ENCODE measurements at regions not wholly inside any gene's neighbourhood (a gene's known extent, or its start where the extent isn't known, plus 50 kb on each side); places are given as distances from the start of the nearest gene placed in this dataset.

- H3K79me2 ChIP-seq, result no peaks in the 10 kb centered on the region
- no peaks in the 10 kb centered on the region for H3K9me3 ChIP-seq (ENCODE audit: low read depth)
- no peak overlapping the region for H2AFZ ChIP-seq
- no peak for DNase-seq (ENCODE audit: low spot score)
- H3K4me1 ChIP-seq (ENCODE audit: insufficient read depth), result peaks cover 19% of the 10 kb centered on the region
- 29% methylated on average over 5 of the region's 5 CpGs for WGBS (ENCODE audit: low lambda C conversion rate, missing lambda C conversion rate)
- H3K4me2 ChIP-seq, result peak overlapping the region; percentile 11
- H3K4me3 ChIP-seq, result no peak overlapping the region
- no peaks in the 10 kb centered on the region for H3K9me2 ChIP-seq (replicated peaks; ENCODE audit: insufficient read depth)
- TF ChIP-seq EZH2phosphoT487 (IDR thresholded peaks at IDR 0.05; ENCODE audit: low read depth, severe bottlenecking, unreplicated experiment), result no peak
- no peak for TF ChIP-seq EZH2 (IDR thresholded peaks at IDR 0.05; ENCODE audit: borderline replicate concordance)
- no peak for TF ChIP-seq CTCF (IDR thresholded peaks at IDR 0.05; ENCODE audit: poor library complexity)
- H3K27me3 ChIP-seq, result no peaks in the 10 kb centered on the region
- H4K20me1 ChIP-seq (ENCODE audit: insufficient read depth, poor library complexity, severe bottlenecking), result no peaks in the 10 kb centered on the region
- H3K27ac ChIP-seq, result peak overlapping the region; percentile 32
- no peaks in the 10 kb centered on the region for H3K36me3 ChIP-seq (replicated peaks; ENCODE audit: insufficient read depth, low read depth)
These were observed 229.9 kb upstream of the HMGA2 start for GRCh38 chr12:65594409-65594808.

- Histone ChIP-seq H3K27ac (no peak overlapping the region), H3K9me2 (replicated peaks; ENCODE audit: insufficient read depth) (no peaks in the 10 kb centered on the region), H2AFZ (no peak overlapping the region), H3K4me3 (no peak overlapping the region), H3K4me1 (ENCODE audit: insufficient read depth) (peaks cover 19% of the 10 kb centered on the region), H3K4me2 (peak overlapping the region; percentile 11), H3K9me3 (ENCODE audit: low read depth) (no peaks in the 10 kb centered on the region), H3K79me2 (no peaks in the 10 kb centered on the region), H4K20me1 (ENCODE audit: insufficient read depth, poor library complexity, severe bottlenecking) (no peaks in the 10 kb centered on the region), H3K27me3 (no peaks in the 10 kb centered on the region), H3K36me3 (replicated peaks; ENCODE audit: insufficient read depth, low read depth) (no peaks in the 10 kb centered on the region)
- 68% methylated on average over 8 of the region's 8 CpGs for WGBS (ENCODE audit: low lambda C conversion rate, missing lambda C conversion rate)
- no peak for DNase-seq (ENCODE audit: low spot score)
- no peak for TF ChIP-seq EZH2phosphoT487 (IDR thresholded peaks at IDR 0.05; ENCODE audit: low read depth, severe bottlenecking, unreplicated experiment)
- no peak for TF ChIP-seq CTCF (IDR thresholded peaks at IDR 0.05; ENCODE audit: poor library complexity)
- no peak for TF ChIP-seq EZH2 (IDR thresholded peaks at IDR 0.05; ENCODE audit: borderline replicate concordance)
These were observed 229.2 kb upstream of the HMGA2 start for GRCh38 chr12:65595016-65595560.

GRCh38 chr12:65596514-65597091 is 227.7 kb upstream of the HMGA2 start:
- Histone ChIP-seq H3K4me2 (no peak overlapping the region), H3K9me3 (ENCODE audit: low read depth) (no peaks in the 10 kb centered on the region), H3K4me3 (no peak overlapping the region), H3K9me2 (replicated peaks; ENCODE audit: insufficient read depth) (no peaks in the 10 kb centered on the region), H3K27ac (no peak overlapping the region), H3K4me1 (ENCODE audit: insufficient read depth) (peaks cover 19% of the 10 kb centered on the region), H3K27me3 (no peaks in the 10 kb centered on the region), H2AFZ (no peak overlapping the region), H3K79me2 (no peaks in the 10 kb centered on the region), H4K20me1 (ENCODE audit: insufficient read depth, poor library complexity, severe bottlenecking) (no peaks in the 10 kb centered on the region), H3K36me3 (replicated peaks; ENCODE audit: insufficient read depth, low read depth) (no peaks in the 10 kb centered on the region)
- 70% methylated on average over 3 of the region's 3 CpGs for WGBS (ENCODE audit: low lambda C conversion rate, missing lambda C conversion rate)
- DNase-seq (ENCODE audit: low spot score), result no peak
- TF ChIP-seq CTCF (IDR thresholded peaks at IDR 0.05; ENCODE audit: poor library complexity) (no peak), EZH2phosphoT487 (IDR thresholded peaks at IDR 0.05; ENCODE audit: low read depth, severe bottlenecking, unreplicated experiment) (no peak), EZH2 (IDR thresholded peaks at IDR 0.05; ENCODE audit: borderline replicate concordance) (no peak)

All from hepatocyte (in vitro differentiated cells).